ENCODE measurements at regions not wholly inside any gene's neighbourhood (a gene's known extent, or its start where the extent isn't known, plus 50 kb on each side); places are given as distances from the start of the nearest gene placed in this dataset.

- TF ChIP-seq CTCF (conservative IDR thresholded peaks at IDR 0.05 in 1 of 2, IDR thresholded peaks at IDR 0.05 in 1 of 2; ENCODE audit: extremely low read depth in 1 of 2, insufficient read depth in 1 of 2, low read depth in 1 of 2, low read length in 2 of 2) (no peak), EZH2 (IDR thresholded peaks at IDR 0.05; ENCODE audit: borderline replicate concordance, low read length) (no peak)
These were observed 51.4 kb downstream of the SLC41A2 start for GRCh38 chr12:104906695-104907094.

All from mammary epithelial cell (primary cell).